GM12865 (cell line): ENCODE measurements at regions not wholly inside any gene's neighbourhood (a gene's known extent, or its start where the extent isn't known, plus 50 kb on each side); places are given as distances from the start of the nearest gene placed in this dataset.

Source experiments
- DNase-seq: peaks from one replicate; pipeline ENCODE4 v3.0.0; 2010; ENCODE audit warnings: low read depth
- H3K4me3 ChIP-seq: 2 replicates; pipeline ENCODE4 v1.5.1; 2011; ENCODE audit warnings: mild to moderate bottlenecking, low read depth, low read length, control low read depth
- TF ChIP-seq, protein P1 (sequence below): IDR thresholded peaks from 2 replicates; pipeline ENCODE4 v1.5.1; 2011; ENCODE audit warnings: low read length, control low read depth, low read depth, inconsistent platforms; ENCODE audit not compliant: insufficient read depth; ENCODE audit errors: missing control alignments

DNA sequence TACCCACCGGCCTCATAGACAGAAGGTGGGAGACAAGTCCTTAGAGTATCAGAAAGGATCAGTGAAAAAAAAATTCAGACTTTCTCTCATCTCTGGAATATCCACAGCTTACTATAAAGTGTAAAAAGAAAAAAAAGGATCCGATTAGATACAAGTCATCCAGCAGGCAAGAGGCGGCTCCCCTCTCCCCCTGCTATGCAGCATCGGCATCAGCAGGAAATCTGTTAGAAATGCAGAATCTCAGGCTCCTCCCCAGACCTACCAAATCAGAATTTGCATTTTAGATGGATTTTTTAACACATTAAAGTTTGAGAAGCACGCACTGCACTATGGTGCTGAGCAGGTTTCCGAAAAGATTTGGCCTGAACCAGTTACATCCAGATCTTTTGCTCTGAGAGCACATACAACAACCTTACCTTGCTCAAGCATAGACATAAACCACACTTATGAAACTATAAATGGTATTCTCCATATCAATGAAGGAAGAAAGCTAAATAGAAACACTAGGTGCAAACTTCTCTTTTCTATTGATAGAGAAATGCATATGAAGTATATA is 117.0 kb upstream of the POU3F2 start:
- no peak for DNase-seq
- no peak overlapping the region for H3K4me3 ChIP-seq
- TF ChIP-seq, protein P1, sequence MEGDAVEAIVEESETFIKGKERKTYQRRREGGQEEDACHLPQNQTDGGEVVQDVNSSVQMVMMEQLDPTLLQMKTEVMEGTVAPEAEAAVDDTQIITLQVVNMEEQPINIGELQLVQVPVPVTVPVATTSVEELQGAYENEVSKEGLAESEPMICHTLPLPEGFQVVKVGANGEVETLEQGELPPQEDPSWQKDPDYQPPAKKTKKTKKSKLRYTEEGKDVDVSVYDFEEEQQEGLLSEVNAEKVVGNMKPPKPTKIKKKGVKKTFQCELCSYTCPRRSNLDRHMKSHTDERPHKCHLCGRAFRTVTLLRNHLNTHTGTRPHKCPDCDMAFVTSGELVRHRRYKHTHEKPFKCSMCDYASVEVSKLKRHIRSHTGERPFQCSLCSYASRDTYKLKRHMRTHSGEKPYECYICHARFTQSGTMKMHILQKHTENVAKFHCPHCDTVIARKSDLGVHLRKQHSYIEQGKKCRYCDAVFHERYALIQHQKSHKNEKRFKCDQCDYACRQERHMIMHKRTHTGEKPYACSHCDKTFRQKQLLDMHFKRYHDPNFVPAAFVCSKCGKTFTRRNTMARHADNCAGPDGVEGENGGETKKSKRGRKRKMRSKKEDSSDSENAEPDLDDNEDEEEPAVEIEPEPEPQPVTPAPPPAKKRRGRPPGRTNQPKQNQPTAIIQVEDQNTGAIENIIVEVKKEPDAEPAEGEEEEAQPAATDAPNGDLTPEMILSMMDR = no peak

DNA sequence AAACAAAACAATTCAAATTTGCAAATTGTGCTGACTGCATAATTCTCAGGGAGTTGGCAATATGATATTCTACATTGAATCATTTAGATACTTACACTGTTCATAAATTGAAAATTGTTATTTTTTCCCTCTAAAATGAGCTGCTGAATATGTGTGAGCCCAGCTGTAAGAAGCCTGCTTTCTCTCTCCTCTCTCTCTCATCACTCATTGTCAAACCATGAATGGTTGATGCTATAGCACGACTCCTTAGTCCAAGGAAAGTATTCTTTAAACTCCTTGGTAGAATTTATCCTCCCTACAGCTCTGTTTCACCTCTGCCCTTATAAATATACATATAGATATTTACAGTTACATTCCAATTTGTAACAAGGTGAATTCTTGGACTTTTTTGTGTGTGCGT is 116.4 kb upstream of the POU3F2 start:
- TF ChIP-seq, protein P1 = no peak
- no peak overlapping the region for H3K4me3 ChIP-seq
- no peak for DNase-seq

DNA sequence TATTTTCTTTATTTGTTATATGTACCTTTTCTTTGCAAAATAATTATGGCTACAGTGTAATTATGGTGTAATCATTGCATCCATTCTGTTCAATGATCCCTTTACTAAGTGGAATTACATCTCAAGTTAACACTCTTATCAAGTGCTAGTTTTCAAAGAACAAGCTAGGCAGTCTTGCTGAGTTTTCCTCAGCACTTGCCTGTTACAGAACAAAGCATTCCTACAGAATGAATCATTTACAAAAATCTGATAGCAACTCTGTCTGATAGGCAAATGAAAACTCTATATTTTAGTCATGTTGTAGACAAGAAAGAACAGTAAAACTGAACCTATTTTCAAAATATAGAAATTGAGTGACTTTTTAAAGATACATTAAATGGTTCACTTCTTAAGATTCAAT is 109.8 kb upstream of the POU3F2 start:
- no peak for DNase-seq
- no peak overlapping the region for H3K4me3 ChIP-seq
- TF ChIP-seq, protein P1 = no peak

DNA sequence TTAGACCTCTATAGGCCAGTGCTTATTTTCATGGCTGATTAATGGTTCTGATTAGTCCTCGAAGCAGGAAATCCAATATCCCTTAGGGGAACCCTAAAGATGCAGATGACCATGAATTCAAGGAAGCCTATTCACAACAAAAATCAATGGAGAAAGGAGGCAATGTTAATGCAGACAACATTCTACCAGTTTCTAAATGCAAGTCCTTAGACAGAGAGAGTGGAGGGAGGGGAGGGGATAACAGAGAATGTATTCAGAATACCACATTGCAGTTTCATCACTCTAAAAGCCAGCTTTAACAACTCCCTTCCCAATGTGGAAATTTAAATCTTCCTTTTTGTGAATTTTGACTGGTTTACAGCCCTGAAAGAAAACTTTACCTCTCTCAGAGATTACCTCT is 87.1 kb upstream of the POU3F2 start:
- DNase-seq = no peak
- no peak overlapping the region for H3K4me3 ChIP-seq
- TF ChIP-seq, protein P1 = no peak

GRCh38 chr6:98747960-98748359 is 86.4 kb upstream of the POU3F2 start:
- no peak for DNase-seq
- TF ChIP-seq, protein P1 = no peak
- H3K4me3 ChIP-seq = no peak overlapping the region

- TF ChIP-seq, protein P1 = no peak
- no peak for DNase-seq
- no peak overlapping the region for H3K4me3 ChIP-seq
Observed at GRCh38 chr6:98759459-98759858, 74.9 kb upstream of the POU3F2 start.

GRCh38 chr6:98764373-98764911 is 69.9 kb upstream of the POU3F2 start:
- TF ChIP-seq, protein P1 = no peak
- no peak overlapping the region for H3K4me3 ChIP-seq
- DNase-seq = no peak
